Suprapubic skin (tissue), 4 donors: ENCODE measurements at regions not wholly inside any gene's neighbourhood (a gene's known extent, or its start where the extent isn't known, plus 50 kb on each side); places are given as distances from the start of the nearest gene placed in this dataset.

Experiments used
- DNase-seq, 2 donors: peaks; one replicate each; pipeline ENCODE4 v3.0.0-alpha.2; 2019; ENCODE audit warnings: low spot score in 2 of 2
- H3K27ac ChIP-seq: fragments of 200-600 bp; sonication (generic); one replicate; pipeline ENCODE4 v1.5.1; 2019
- H3K27me3 ChIP-seq: fragments of 200-600 bp; sonication (generic); one replicate; pipeline ENCODE4 v1.5.1; 2019
- H3K36me3 ChIP-seq: fragments of 200-600 bp; sonication (generic); one replicate; pipeline ENCODE4 v1.5.1; 2019
- H3K4me1 ChIP-seq: fragments of 200-600 bp; sonication (generic); one replicate; pipeline ENCODE4 v1.5.1; 2019
- H3K4me3 ChIP-seq: fragments of 200-600 bp; sonication (generic); one replicate; pipeline ENCODE4 v1.5.1; 2019; ENCODE audit warnings: mild to moderate bottlenecking
- H3K9me3 ChIP-seq: fragments of 200-600 bp; sonication (generic); one replicate; pipeline ENCODE4 v1.5.1; 2019
- EP300 ChIP-seq: sonication (generic); formaldehyde crosslinking; IDR thresholded peaks from one replicate; pipeline ENCODE4 v1.6.1; 2017; ENCODE audit warnings: antibody characterized with exemption
- POLR2A ChIP-seq, 2 donors: fragments of 450-650 bp; IDR thresholded peaks; one replicate each; pipeline ENCODE4 v1.6.1; 2017; ENCODE audit warnings: antibody characterized with exemption in 2 of 2, mild to moderate bottlenecking in 2 of 2, moderate library complexity in 2 of 2
- POLR2AphosphoS5 ChIP-seq, 3 donors: sonication (generic); formaldehyde crosslinking; IDR thresholded peaks; one replicate each; pipeline ENCODE4 v1.6.1; 2017; ENCODE audit warnings: antibody characterized with exemption in 3 of 3
- WGBS: methylation state at CpG from one replicate; pipeline ENCODE4 v1.1.5; 2018; 5-methylcytosine and 5-hydroxymethylcytosine counted together
- TF ChIP-seq, protein P1 (sequence below), 2 donors: fragments of 200-600 bp in 1 of 2; fragments of 450-650 bp in 1 of 2; sonication (generic) in 1 of 2; IDR thresholded peaks; one replicate each; pipeline ENCODE4 v1.5.1; 2016 to 2019; ENCODE audit warnings: antibody characterized with exemption in 2 of 2, mild to moderate bottlenecking in 1 of 2, moderate library complexity in 1 of 2

GRCh38 chr12:116384691-116385485 is 107.4 kb upstream of the MED13L start:
- DNase-seq: no peak
- peaks cover 29% of the 10 kb centered on the region for H3K4me1 ChIP-seq
- no peak overlapping the region for H3K27ac ChIP-seq
- TF ChIP-seq POLR2A (IDR thresholded peaks at IDR 0.05) (no peak), POLR2AphosphoS5 (IDR thresholded peaks at IDR 0.05) (no peak), EP300 (no peak)
- TF ChIP-seq, protein P1, sequence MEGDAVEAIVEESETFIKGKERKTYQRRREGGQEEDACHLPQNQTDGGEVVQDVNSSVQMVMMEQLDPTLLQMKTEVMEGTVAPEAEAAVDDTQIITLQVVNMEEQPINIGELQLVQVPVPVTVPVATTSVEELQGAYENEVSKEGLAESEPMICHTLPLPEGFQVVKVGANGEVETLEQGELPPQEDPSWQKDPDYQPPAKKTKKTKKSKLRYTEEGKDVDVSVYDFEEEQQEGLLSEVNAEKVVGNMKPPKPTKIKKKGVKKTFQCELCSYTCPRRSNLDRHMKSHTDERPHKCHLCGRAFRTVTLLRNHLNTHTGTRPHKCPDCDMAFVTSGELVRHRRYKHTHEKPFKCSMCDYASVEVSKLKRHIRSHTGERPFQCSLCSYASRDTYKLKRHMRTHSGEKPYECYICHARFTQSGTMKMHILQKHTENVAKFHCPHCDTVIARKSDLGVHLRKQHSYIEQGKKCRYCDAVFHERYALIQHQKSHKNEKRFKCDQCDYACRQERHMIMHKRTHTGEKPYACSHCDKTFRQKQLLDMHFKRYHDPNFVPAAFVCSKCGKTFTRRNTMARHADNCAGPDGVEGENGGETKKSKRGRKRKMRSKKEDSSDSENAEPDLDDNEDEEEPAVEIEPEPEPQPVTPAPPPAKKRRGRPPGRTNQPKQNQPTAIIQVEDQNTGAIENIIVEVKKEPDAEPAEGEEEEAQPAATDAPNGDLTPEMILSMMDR (IDR thresholded peaks at IDR 0.05): no peak
- H3K9me3 ChIP-seq: no peaks in the 10 kb centered on the region
- no peaks in the 10 kb centered on the region for H3K36me3 ChIP-seq
- no peaks in the 10 kb centered on the region for H3K27me3 ChIP-seq
- no peak overlapping the region for H3K4me3 ChIP-seq
- 66% methylated on average over 7 of the region's 7 CpGs for WGBS

GRCh38 chr12:116385486-116386217 is 108.2 kb upstream of the MED13L start:
- H3K9me3 ChIP-seq: no peaks in the 10 kb centered on the region
- no peak overlapping the region for H3K27ac ChIP-seq
- no peak for DNase-seq
- H3K27me3 ChIP-seq: no peaks in the 10 kb centered on the region
- peaks cover 36% of the 10 kb centered on the region for H3K4me1 ChIP-seq
- H3K36me3 ChIP-seq: no peaks in the 10 kb centered on the region
- 85% methylated on average over 21 of the region's 21 CpGs for WGBS
- no peak overlapping the region for H3K4me3 ChIP-seq
- TF ChIP-seq, protein P1 (IDR thresholded peaks at IDR 0.05): no peak
- TF ChIP-seq POLR2AphosphoS5 (IDR thresholded peaks at IDR 0.05) (no peak), POLR2A (IDR thresholded peaks at IDR 0.05) (no peak), EP300 (no peak)

DNA sequence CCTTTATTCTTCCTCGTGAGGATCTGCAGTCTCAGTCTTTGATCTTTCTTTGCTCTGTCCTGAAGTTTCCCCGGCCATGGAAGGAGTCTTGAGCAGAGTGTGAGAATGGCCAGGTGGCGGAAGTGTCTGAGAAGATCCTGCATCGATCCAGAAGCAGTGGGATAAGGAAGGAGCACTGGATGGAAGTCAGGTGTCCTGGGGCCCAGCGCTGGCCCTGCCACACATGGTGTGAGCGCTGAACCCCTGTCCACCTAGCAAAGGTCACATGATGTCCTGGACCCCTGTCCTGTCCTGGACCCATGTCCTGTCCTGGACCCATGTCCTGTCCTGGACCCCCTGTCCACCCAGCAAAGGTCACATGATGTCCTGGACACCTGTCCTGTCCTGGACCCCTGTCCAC is 111.8 kb upstream of the MED13L start:
- Histone ChIP-seq H3K27me3 (no peaks in the 10 kb centered on the region), H3K27ac (peak overlapping the region; percentile 78), H3K36me3 (no peaks in the 10 kb centered on the region), H3K4me1 (peaks cover 23% of the 10 kb centered on the region), H3K4me3 (no peak overlapping the region), H3K9me3 (no peaks in the 10 kb centered on the region)
- WGBS: 87% methylated on average over 5 of the region's 6 CpGs
- no peak for DNase-seq
- TF ChIP-seq POLR2A (IDR thresholded peaks at IDR 0.05): no peak
- TF ChIP-seq EP300: no peak
- TF ChIP-seq POLR2AphosphoS5 (IDR thresholded peaks at IDR 0.05): no peak
- TF ChIP-seq, protein P1 (IDR thresholded peaks at IDR 0.05): no peak

- H3K27ac ChIP-seq: peak overlapping the region; percentile 78
- WGBS: 18% methylated on average over 5 of the region's 5 CpGs
- H3K27me3 ChIP-seq: no peaks in the 10 kb centered on the region
- no peak overlapping the region for H3K4me3 ChIP-seq
- TF ChIP-seq, protein P1 (IDR thresholded peaks at IDR 0.05): no peak
- TF ChIP-seq POLR2AphosphoS5 (IDR thresholded peaks at IDR 0.05): peak in 1 of 3 donors; percentile 49
- TF ChIP-seq EP300: no peak
- TF ChIP-seq POLR2A (IDR thresholded peaks at IDR 0.05): no peak
- no peaks in the 10 kb centered on the region for H3K9me3 ChIP-seq
- H3K36me3 ChIP-seq: no peaks in the 10 kb centered on the region
- H3K4me1 ChIP-seq: peaks cover 20% of the 10 kb centered on the region
- no peak for DNase-seq
Observed at GRCh38 chr12:116389990-116390389, 112.5 kb upstream of the MED13L start.
